LNCAP (cell line): ENCODE measurements at regions not wholly inside any gene's neighbourhood (a gene's known extent, or its start where the extent isn't known, plus 50 kb on each side); places are given as distances from the start of the nearest gene placed in this dataset.

ENCODE experiments used
- CTCF ChIP-seq: fragments of 450-650 bp; IDR thresholded peaks from 2 replicates; pipeline ENCODE4 v1.5.1; 2017; ENCODE audit warnings: mild to moderate bottlenecking

- peak; percentile 82 for TF ChIP-seq CTCF
Measured at GRCh38 chr18:68623342-68623741, 91.6 kb downstream of the TMX3 start.

GRCh38 chr18:68611311-68611710, 103.6 kb downstream of the TMX3 start:
- no peak for TF ChIP-seq CTCF

GRCh38 chr18:68608851-68609490, 105.9 kb downstream of the TMX3 start:
- no peak for TF ChIP-seq CTCF

GRCh38 chr18:68607852-68608251, 107.1 kb downstream of the TMX3 start:
- TF ChIP-seq CTCF = no peak

- TF ChIP-seq CTCF = no peak
Measured at GRCh38 chr18:68604256-68604655, 110.7 kb downstream of the TMX3 start.

- no peak for TF ChIP-seq CTCF
Measured at GRCh38 chr18:68596016-68596415, 118.9 kb downstream of the TMX3 start.

GRCh38 chr18:68588169-68588568, 126.7 kb downstream of the TMX3 start:
- TF ChIP-seq CTCF = no peak

- TF ChIP-seq CTCF = no peak
Measured at GRCh38 chr18:68583685-68584084, 131.2 kb downstream of the TMX3 start.
